Activated CD4-positive, alpha-beta T cell treated with anti-CD3 and anti-CD28 coated beads, Interleukin-2, amount 10 ng/mL, durations not matched to agents 7 days and 5 days (primary cell): ENCODE measurements at regions not wholly inside any gene's neighbourhood (a gene's known extent, or its start where the extent isn't known, plus 50 kb on each side); places are given as distances from the start of the nearest gene placed in this dataset.

Source experiments
- CTCF ChIA-PET: fragments of 350-600 bp; sonication (Branson Sonifier 250); formaldehyde crosslinking; loops from one replicate; lab custom pipeline; 2021; ENCODE audit warnings: antibody characterized with exemption; lab: Charles Lee
- POLR2A ChIA-PET: fragments of 350-600 bp; sonication (Branson Sonifier 250); formaldehyde crosslinking; loops from one replicate; lab custom pipeline; 2021; ENCODE audit warnings: antibody characterized with exemption; lab: Charles Lee
- DNase-seq: peaks from one replicate; pipeline ENCODE4 v3.0.0-alpha.2; 2020
- H3K27ac Mint-ChIP-seq: one replicate; pipeline ENCODE4 v1.8.0; 2021; ENCODE audit warnings: mild to moderate bottlenecking, moderate library complexity, mixed read lengths
- H3K27me3 Mint-ChIP-seq: one replicate; pipeline ENCODE4 v1.8.0; 2021; ENCODE audit warnings: mixed read lengths
- H3K36me3 Mint-ChIP-seq: one replicate; pipeline ENCODE4 v1.8.0; 2021; ENCODE audit warnings: low read depth, mixed read lengths
- H3K4me1 Mint-ChIP-seq: one replicate; pipeline ENCODE4 v1.8.0; 2021; ENCODE audit warnings: mixed read lengths
- H3K4me3 Mint-ChIP-seq: one replicate; pipeline ENCODE4 v1.8.0; 2021; ENCODE audit warnings: mild to moderate bottlenecking, moderate library complexity, mixed read lengths
- H3K9me3 Mint-ChIP-seq: one replicate; pipeline ENCODE4 v1.8.0; 2021; ENCODE audit warnings: mixed read lengths

- Mint-ChIP-seq H3K4me3 (no peak overlapping the region), H3K27ac (peak overlapping the region; percentile 1), H3K4me1 (peaks cover 33% of the 10 kb centered on the region), H3K9me3 (no peaks in the 10 kb centered on the region), H3K27me3 (peaks cover 5% of the 10 kb centered on the region), H3K36me3 (no peaks in the 10 kb centered on the region)
- POLR2A ChIA-PET: no interaction called here
- CTCF ChIA-PET: interaction anchor here (0.6 kb wide), 1 partner anchor 13 kb away, joined by 3 read pairs; no protein-coding TSS in a partner anchor
- no peak for DNase-seq
Observed at GRCh38 chr4:17335371-17335770, 176.5 kb downstream of the QDPR start.

GRCh38 chr4:17332478-17332877, 179.4 kb downstream of the QDPR start:
- CTCF ChIA-PET: no interaction called here
- H3K27ac Mint-ChIP-seq: no peak overlapping the region
- no peaks in the 10 kb centered on the region for H3K36me3 Mint-ChIP-seq
- H3K4me1 Mint-ChIP-seq: peaks cover 28% of the 10 kb centered on the region
- no peak for DNase-seq
- H3K9me3 Mint-ChIP-seq: no peaks in the 10 kb centered on the region
- no peak overlapping the region for H3K4me3 Mint-ChIP-seq
- H3K27me3 Mint-ChIP-seq: peaks cover 5% of the 10 kb centered on the region
- POLR2A ChIA-PET: no interaction called here

GRCh38 chr4:17329046-17329445, 182.8 kb downstream of the QDPR start:
- H3K36me3 Mint-ChIP-seq: no peaks in the 10 kb centered on the region
- POLR2A ChIA-PET: no interaction called here

DNA sequence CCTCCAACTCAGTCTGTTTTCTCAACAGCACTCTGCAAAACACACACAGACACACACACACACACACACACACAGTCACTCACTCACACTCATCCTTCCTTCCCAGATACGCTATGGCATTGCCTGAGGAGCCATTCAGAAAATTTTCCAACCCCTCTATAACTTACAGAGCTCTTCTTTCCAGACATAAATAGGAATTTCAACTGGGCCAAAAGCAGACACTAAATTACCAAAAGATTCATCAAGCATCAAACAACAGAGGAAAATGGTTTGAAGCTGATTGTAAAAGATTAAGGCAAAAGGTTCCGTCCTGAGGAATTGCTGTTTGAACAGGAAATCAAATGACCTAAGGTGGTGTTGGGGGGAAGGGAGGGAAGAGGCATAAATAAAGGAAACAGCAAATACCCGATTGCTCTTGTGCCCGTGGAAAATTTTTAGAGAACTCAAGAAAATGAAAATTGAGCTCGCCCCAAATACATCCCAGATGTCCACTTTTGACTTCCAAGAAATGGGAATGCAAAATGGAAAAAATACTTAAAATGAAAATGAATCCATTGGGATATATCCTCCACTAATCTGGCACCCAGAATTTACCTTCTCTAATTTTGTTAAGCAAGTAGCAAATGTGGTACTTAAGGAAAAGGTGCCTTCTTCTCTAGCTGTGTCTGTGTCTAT, 183.6 kb downstream of the QDPR start:
- POLR2A ChIA-PET: no interaction called here
- CTCF ChIA-PET: interaction anchor here (0.7 kb wide), 1 partner anchor 120 kb away, joined by 3 read pairs; no protein-coding TSS in a partner anchor
- Mint-ChIP-seq H3K36me3 (no peaks in the 10 kb centered on the region), H3K27ac (no peak overlapping the region), H3K9me3 (no peaks in the 10 kb centered on the region), H3K27me3 (no peaks in the 10 kb centered on the region), H3K4me1 (peaks cover 9% of the 10 kb centered on the region), H3K4me3 (no peak overlapping the region)
- no peak for DNase-seq

More at GRCh38 chr4:17329046-17329445, 182.8 kb downstream of the QDPR start:
- no peak for DNase-seq
- Mint-ChIP-seq H3K27ac (no peak overlapping the region), H3K27me3 (peaks cover 3% of the 10 kb centered on the region), H3K4me3 (no peak overlapping the region), H3K9me3 (no peaks in the 10 kb centered on the region), H3K4me1 (peaks cover 8% of the 10 kb centered on the region)
- CTCF ChIA-PET: no interaction called here

DNA sequence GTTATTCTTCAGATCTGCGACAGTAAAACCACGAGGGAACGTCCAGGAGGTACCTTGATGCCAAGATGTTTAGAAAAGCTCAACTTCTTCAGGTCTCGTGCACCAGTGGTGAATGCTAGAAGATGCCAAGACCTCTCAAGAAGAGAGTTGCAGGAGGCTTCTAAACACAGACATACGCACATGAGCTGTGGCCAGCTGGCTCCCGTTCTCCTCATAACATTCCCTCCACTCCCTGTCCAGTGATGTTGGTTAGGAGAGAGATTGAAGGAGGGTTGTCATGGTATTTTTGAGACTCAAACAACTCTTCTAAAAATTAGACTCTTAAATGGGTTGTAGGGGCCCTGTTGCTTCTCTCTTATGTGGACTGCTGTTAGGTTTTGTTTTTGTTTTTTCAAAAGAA, 184.3 kb downstream of the QDPR start:
- Mint-ChIP-seq H3K27ac (no peak overlapping the region), H3K4me1 (peaks cover 9% of the 10 kb centered on the region), H3K9me3 (no peaks in the 10 kb centered on the region), H3K36me3 (no peaks in the 10 kb centered on the region), H3K27me3 (no peaks in the 10 kb centered on the region), H3K4me3 (no peak overlapping the region)
- no peak for DNase-seq
- POLR2A ChIA-PET: no interaction called here
- CTCF ChIA-PET: no interaction called here

DNA sequence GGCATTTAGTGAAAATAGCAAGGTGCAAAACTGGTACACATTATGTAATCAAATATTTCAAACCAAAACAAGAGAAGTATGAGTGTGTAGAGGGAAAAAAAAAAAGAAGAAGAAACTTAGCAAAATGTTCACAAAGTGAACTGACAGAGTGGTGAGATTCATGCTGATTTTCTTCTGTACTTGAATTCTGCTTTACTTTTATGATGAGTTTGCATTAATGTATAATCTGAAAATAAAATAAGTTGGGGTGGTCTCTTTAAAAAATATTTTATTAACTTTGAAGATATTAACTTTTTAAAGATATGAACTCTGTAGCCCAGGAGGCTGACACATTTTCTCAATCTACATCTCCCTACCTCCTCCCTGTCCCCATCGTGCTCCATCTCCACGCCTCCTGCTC, 185.1 kb downstream of the QDPR start:
- DNase-seq: no peak
- H3K9me3 Mint-ChIP-seq: no peaks in the 10 kb centered on the region
- peaks cover 9% of the 10 kb centered on the region for H3K4me1 Mint-ChIP-seq
- no peak overlapping the region for H3K4me3 Mint-ChIP-seq
- CTCF ChIA-PET: no interaction called here
- POLR2A ChIA-PET: no interaction called here
- no peak overlapping the region for H3K27ac Mint-ChIP-seq
- no peaks in the 10 kb centered on the region for H3K36me3 Mint-ChIP-seq
- no peaks in the 10 kb centered on the region for H3K27me3 Mint-ChIP-seq

DNA sequence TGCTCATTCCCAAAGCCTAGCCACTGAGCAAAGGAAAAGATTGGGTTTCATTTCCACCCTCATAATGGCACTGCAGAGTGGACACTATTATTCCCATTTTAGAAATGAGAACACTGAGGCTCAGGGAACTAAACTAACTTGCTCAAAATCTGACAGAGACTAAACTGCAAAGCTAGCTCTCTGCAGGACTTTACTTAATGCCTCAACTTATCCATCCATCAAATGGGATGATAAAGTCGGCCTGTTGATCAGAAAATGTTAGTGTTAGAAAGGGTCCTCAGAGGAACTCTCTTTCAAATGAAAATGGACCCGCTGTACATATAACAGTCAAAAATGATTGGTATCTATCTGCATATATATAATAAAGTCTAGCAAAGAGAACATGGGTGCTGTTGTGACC, 186.8 kb downstream of the QDPR start:
- Mint-ChIP-seq H3K9me3 (no peaks in the 10 kb centered on the region), H3K4me1 (peaks cover 9% of the 10 kb centered on the region), H3K27me3 (no peaks in the 10 kb centered on the region), H3K36me3 (no peaks in the 10 kb centered on the region), H3K27ac (no peak overlapping the region), H3K4me3 (no peak overlapping the region)
- ChIA-PET CTCF (interaction anchor here (0.6 to 2.2 kb wide), 10 partner anchors 12 to 1498 kb away, joined by 3 to 6 read pairs (median 3); no protein-coding TSS in a partner anchor), POLR2A (no interaction called here)
- DNase-seq: no peak

DNA sequence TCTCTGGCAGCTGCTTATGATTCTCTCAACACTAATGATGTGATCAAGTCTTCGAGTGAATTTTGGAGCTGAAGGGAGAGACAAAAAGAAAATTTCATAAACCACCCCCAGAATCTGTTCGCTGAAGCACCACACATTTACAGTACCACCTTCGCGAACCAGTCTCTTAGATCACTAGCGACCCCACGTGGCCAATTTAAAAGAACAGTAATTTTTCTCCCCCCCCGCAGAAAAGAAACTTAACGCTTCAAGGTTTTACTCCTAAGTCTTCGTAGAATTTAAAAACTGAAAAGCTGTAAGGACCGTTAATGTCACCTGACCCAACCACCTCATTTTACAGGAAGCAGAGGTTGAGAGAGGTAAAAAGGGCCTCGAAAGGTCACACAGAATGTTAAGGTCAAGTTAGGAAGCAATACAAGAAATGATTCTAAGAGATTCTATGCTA, 187.5 kb downstream of the QDPR start:
- POLR2A ChIA-PET: interaction anchor here (0.5 kb wide), 1 partner anchor 12 kb away, joined by 3 read pairs; no protein-coding TSS in a partner anchor
- Mint-ChIP-seq H3K4me3 (peak overlapping the region; percentile 12), H3K9me3 (no peaks in the 10 kb centered on the region), H3K27ac (peak overlapping the region; percentile 31), H3K36me3 (no peaks in the 10 kb centered on the region), H3K4me1 (peaks cover 9% of the 10 kb centered on the region), H3K27me3 (no peaks in the 10 kb centered on the region)
- peak; percentile 64 for DNase-seq
- CTCF ChIA-PET: interaction anchor here (0.6 to 2.2 kb wide), 13 partner anchors 12 to 1497 kb away, joined by 3 to 6 read pairs (median 3); no protein-coding TSS in a partner anchor

GRCh38 chr4:17323554-17324385, 188.1 kb downstream of the QDPR start:
- Mint-ChIP-seq H3K27ac (no peak overlapping the region), H3K36me3 (no peaks in the 10 kb centered on the region), H3K27me3 (no peaks in the 10 kb centered on the region), H3K9me3 (no peaks in the 10 kb centered on the region), H3K4me3 (no peak overlapping the region), H3K4me1 (peaks cover 9% of the 10 kb centered on the region)
- DNase-seq: no peak
- ChIA-PET POLR2A (interaction anchor here (0.5 kb wide), 1 partner anchor 13 kb away, joined by 3 read pairs; no protein-coding TSS in a partner anchor), CTCF (interaction anchor here (0.6 to 2.2 kb wide), 7 partner anchors 11 to 478 kb away, joined by 3 to 6 read pairs (median 4); no protein-coding TSS in a partner anchor)

DNA sequence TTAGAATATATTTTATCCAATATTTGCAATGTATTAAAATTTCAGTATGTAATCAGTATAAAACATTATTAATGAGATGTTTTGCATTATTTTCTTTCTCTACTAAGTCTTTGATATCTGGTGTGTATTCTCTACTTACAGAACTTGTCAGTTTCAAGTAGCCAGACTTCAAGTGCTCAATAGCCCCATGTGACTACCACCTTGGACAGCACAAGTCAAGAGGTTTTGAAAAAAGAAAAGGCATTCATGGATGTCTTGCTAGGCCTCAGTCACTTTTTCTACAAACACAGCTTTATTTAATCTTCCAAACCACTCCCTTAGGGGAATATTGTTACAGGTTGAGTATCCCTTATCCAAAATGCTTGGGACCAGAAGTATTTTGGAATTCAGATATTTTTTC, 189.4 kb downstream of the QDPR start:
- Mint-ChIP-seq H3K9me3 (no peaks in the 10 kb centered on the region), H3K36me3 (no peaks in the 10 kb centered on the region), H3K27me3 (no peaks in the 10 kb centered on the region), H3K4me3 (no peak overlapping the region), H3K4me1 (peaks cover 9% of the 10 kb centered on the region), H3K27ac (no peak overlapping the region)
- POLR2A ChIA-PET: no interaction called here
- no peak for DNase-seq
- CTCF ChIA-PET: interaction anchor here (0.7 to 1.6 kb wide), 2 partner anchors 12 to 150 kb away, joined by 3 to 4 read pairs; no protein-coding TSS in a partner anchor

DNA sequence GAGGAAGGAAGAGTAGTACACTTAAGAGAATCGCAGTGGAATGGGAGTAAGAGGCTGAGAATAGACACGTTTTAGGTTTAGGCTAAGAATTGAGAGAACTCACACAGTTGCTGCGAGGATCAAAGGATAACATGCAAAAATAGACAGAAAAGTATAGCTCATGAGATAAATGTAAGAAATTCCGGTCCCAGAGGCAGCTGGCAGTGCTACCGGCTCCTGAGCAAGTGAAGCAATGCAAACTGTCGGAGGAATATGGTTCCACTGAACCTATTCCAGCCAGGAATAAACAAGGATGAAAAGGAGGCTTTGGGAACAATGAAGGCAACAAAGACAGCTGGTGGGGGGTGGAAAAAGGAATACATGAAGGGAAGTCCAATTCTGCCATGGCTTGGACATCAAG, 191.8 kb downstream of the QDPR start:
- no peak overlapping the region for H3K27ac Mint-ChIP-seq
- no peaks in the 10 kb centered on the region for H3K36me3 Mint-ChIP-seq
- peaks cover 9% of the 10 kb centered on the region for H3K4me1 Mint-ChIP-seq
- H3K27me3 Mint-ChIP-seq: peaks cover 4% of the 10 kb centered on the region
- CTCF ChIA-PET: no interaction called here
- H3K4me3 Mint-ChIP-seq: no peak overlapping the region
- no peaks in the 10 kb centered on the region for H3K9me3 Mint-ChIP-seq
- POLR2A ChIA-PET: no interaction called here
- no peak for DNase-seq

- DNase-seq: no peak
- peaks cover 4% of the 10 kb centered on the region for H3K27me3 Mint-ChIP-seq
- no peak overlapping the region for H3K4me3 Mint-ChIP-seq
- ChIA-PET CTCF (interaction anchor here (0.8 kb wide), 1 partner anchor 12 kb away, joined by 3 read pairs; no protein-coding TSS in a partner anchor), POLR2A (no interaction called here)
- H3K9me3 Mint-ChIP-seq: no peaks in the 10 kb centered on the region
- no peak overlapping the region for H3K27ac Mint-ChIP-seq
- H3K4me1 Mint-ChIP-seq: no peaks in the 10 kb centered on the region
- no peaks in the 10 kb centered on the region for H3K36me3 Mint-ChIP-seq
Observed at GRCh38 chr4:17317526-17317925, 194.4 kb downstream of the QDPR start.

DNA sequence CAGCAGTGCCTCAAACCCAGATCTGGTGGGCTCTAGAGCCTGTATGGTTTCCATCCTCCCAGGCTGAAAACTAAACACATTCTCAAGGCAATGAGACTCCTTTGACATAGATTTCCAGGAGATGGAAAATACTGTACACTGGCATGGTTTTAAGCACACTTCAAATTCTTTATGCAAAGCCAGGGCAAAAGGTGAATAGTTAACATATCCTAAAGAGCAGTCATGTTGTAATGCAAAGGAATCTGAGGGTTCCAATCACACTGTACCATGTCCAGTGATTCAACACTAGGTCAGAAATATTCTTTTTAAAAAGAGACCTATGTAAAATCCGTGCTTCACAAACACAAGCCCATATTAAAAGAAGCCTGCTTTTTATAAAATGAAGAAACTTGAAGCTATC, 195.3 kb downstream of the QDPR start:
- POLR2A ChIA-PET: no interaction called here
- CTCF ChIA-PET: no interaction called here

More for the DNA sequence above, 195.3 kb downstream of the QDPR start:
- H3K9me3 Mint-ChIP-seq: no peaks in the 10 kb centered on the region
- no peaks in the 10 kb centered on the region for H3K4me1 Mint-ChIP-seq
- peaks cover 6% of the 10 kb centered on the region for H3K27me3 Mint-ChIP-seq
- H3K27ac Mint-ChIP-seq: no peak overlapping the region
- H3K36me3 Mint-ChIP-seq: no peaks in the 10 kb centered on the region
- no peak for DNase-seq
- no peak overlapping the region for H3K4me3 Mint-ChIP-seq
